Adrenal gland (tissue), 5 donors: ENCODE measurements at regions not wholly inside any gene's neighbourhood (a gene's known extent, or its start where the extent isn't known, plus 50 kb on each side); places are given as distances from the start of the nearest gene placed in this dataset.

Experiments
- CTCF ChIP-seq, 6 experiments: fragments of 450-650 bp in 4 of 6; fragments of 200-600 bp in 2 of 6; sonication (generic) in 1 of 6; IDR thresholded peaks; 1 replicate in 5 of 6; 2 replicates in 1 of 6; pipeline versions ENCODE4 v1.5.1 to v1.8.0; 2016 to 2021; ENCODE audit warnings: antibody characterized with exemption in 6 of 6, mild to moderate bottlenecking in 2 of 6, moderate library complexity in 1 of 6
- POLR2A ChIP-seq, 2 donors: fragments of 450-650 bp; IDR thresholded peaks; one replicate each; pipeline ENCODE4 v1.6.1; 2017; ENCODE audit warnings: antibody characterized with exemption in 2 of 2, mild to moderate bottlenecking in 2 of 2, moderate library complexity in 1 of 2
- donor health status: DM: no; HTN: no; CAD: no.

- TF ChIP-seq POLR2A (IDR thresholded peaks at IDR 0.05) (no peak), CTCF (IDR thresholded peaks at IDR 0.05) (no peak)
These were observed 173.3 kb upstream of the TNP1 start for GRCh38 chr2:217033186-217033585.
